ENCODE measurements at regions not wholly inside any gene's neighbourhood (a gene's known extent, or its start where the extent isn't known, plus 50 kb on each side); places are given as distances from the start of the nearest gene placed in this dataset.
"Not testable (repeated sequence)": the region's sequence is repeated elsewhere in the genome, so short reads cannot be mapped to it uniquely, and the experiment has no call there.

GRCh38 chr6:71205336-71205956, 83.2 kb upstream of the OGFRL1 start:
- no peak for DNase-seq

GRCh38 chr6:71206089-71206488, 82.5 kb upstream of the OGFRL1 start:
- DNase-seq = no peak

- no peak for DNase-seq
These were observed 79.4 kb upstream of the OGFRL1 start for GRCh38 chr6:71209206-71209605.

GRCh38 chr6:71209626-71210025, 79.0 kb upstream of the OGFRL1 start:
- no peak for DNase-seq

GRCh38 chr6:71211799-71212198, 76.8 kb upstream of the OGFRL1 start:
- no peak for DNase-seq

- DNase-seq = no peak
These were observed 68.1 kb upstream of the OGFRL1 start for GRCh38 chr6:71220466-71220865.

- DNase-seq = no peak
These were observed 65.9 kb upstream of the OGFRL1 start for GRCh38 chr6:71222671-71223070.

GRCh38 chr6:71224011-71224410, 64.6 kb upstream of the OGFRL1 start:
- no peak for DNase-seq

GRCh38 chr6:71226151-71226550, 62.5 kb upstream of the OGFRL1 start:
- DNase-seq = no peak

- DNase-seq = no peak
These were observed 60.1 kb upstream of the OGFRL1 start for GRCh38 chr6:71228461-71229041.

GRCh38 chr6:71229477-71229876, 59.1 kb upstream of the OGFRL1 start:
- DNase-seq = no peak

GRCh38 chr6:71232890-71233289, 55.7 kb upstream of the OGFRL1 start:
- DNase-seq = not testable (repeated sequence)

GRCh38 chr6:71236926-71237434, 51.6 kb upstream of the OGFRL1 start:
- no peak for DNase-seq

- DNase-seq = no peak
These were observed 50.3 kb upstream of the OGFRL1 start for GRCh38 chr6:71238351-71238750.

Data from hindlimb muscle (tissue), 1 donor.